DOHH2 (cell line): ENCODE measurements at regions not wholly inside any gene's neighbourhood (a gene's known extent, or its start where the extent isn't known, plus 50 kb on each side); places are given as distances from the start of the nearest gene placed in this dataset.

Experiments used
- H3F3A ChIP-seq: fragments of 200-600 bp; sonication (generic), shearing (Covaris generic); 2 replicates; pipeline ENCODE4 v1.6.0; 2016; ENCODE audit warnings: antibody characterized with exemption, mild to moderate bottlenecking; ENCODE audit not compliant: control insufficient read depth, insufficient read depth
- H3K27ac ChIP-seq: fragments of 200-600 bp; sonication (generic); 2 replicates; pipeline ENCODE4 v1.5.1; 2014; ENCODE audit warnings: low read depth, mild to moderate bottlenecking, low read length, moderate library complexity
- H3K27me3 ChIP-seq: fragments of 200-600 bp; sonication (generic); 2 replicates; pipeline ENCODE4 v1.6.1; 2014; ENCODE audit warnings: mild to moderate bottlenecking, low read length, mixed read lengths; ENCODE audit not compliant: control insufficient read depth
- H3K36me3 ChIP-seq: fragments of 200-600 bp; sonication (generic); 2 replicates; pipeline ENCODE4 v1.6.1; 2014; ENCODE audit warnings: mild to moderate bottlenecking, low read length, moderate library complexity, mixed read lengths; ENCODE audit not compliant: control insufficient read depth
- H3K4me1 ChIP-seq: fragments of 200-600 bp; sonication (generic); 2 replicates; pipeline ENCODE4 v1.6.1; 2014; ENCODE audit warnings: mild to moderate bottlenecking, low read length, mixed read lengths; ENCODE audit not compliant: control insufficient read depth
- H3K4me2 ChIP-seq: fragments of 200-600 bp; sonication (generic); 2 replicates; pipeline ENCODE4 v1.6.0; 2014; ENCODE audit warnings: mild to moderate bottlenecking, low read length, moderate library complexity
- H3K4me3 ChIP-seq: fragments of 200-600 bp; sonication (generic); 2 replicates; pipeline ENCODE4 v1.5.1; 2014; ENCODE audit warnings: mild to moderate bottlenecking, low read length, mixed read lengths
- H3K79me2 ChIP-seq: fragments of 200-600 bp; sonication (generic); 2 replicates; pipeline ENCODE4 v1.6.1; 2014; ENCODE audit warnings: mild to moderate bottlenecking, low read length, mixed read lengths; ENCODE audit not compliant: control insufficient read depth
- H3K9me2 ChIP-seq: fragments of 200-600 bp; sonication (generic); replicated peaks from 2 replicates; pipeline ENCODE4 v1.6.1; 2014; ENCODE audit warnings: mild to moderate bottlenecking, low read length, mixed read lengths; ENCODE audit not compliant: control insufficient read depth
- H3K9me3 ChIP-seq: fragments of 200-600 bp; sonication (generic); 2 replicates; pipeline ENCODE4 v1.6.1; 2014; ENCODE audit warnings: antibody characterized with exemption, low read length, mixed read lengths; ENCODE audit not compliant: control insufficient read depth, insufficient read depth
- H4K20me1 ChIP-seq: fragments of 200-600 bp; sonication (generic); 2 replicates; pipeline ENCODE4 v1.6.0; 2014; ENCODE audit warnings: low read depth, mild to moderate bottlenecking, antibody characterized with exemption, low read length, moderate library complexity; ENCODE audit not compliant: control insufficient read depth, insufficient read depth
- EZH2phosphoT487 ChIP-seq: fragments of 200-600 bp; sonication (generic); IDR thresholded peaks from 2 replicates; pipeline ENCODE4 v1.6.1; 2017; ENCODE audit warnings: borderline replicate concordance, mild to moderate bottlenecking, antibody characterized with exemption, low read length, moderate library complexity, mixed read lengths
- TF ChIP-seq, protein P1 (sequence below): fragments of 200-600 bp; sonication (generic); IDR thresholded peaks from one replicate; pipeline ENCODE4 v1.5.1; 2014; ENCODE audit warnings: antibody characterized with exemption, mild to moderate bottlenecking, low read depth, low read length; ENCODE audit not compliant: poor library complexity, severe bottlenecking

DNA sequence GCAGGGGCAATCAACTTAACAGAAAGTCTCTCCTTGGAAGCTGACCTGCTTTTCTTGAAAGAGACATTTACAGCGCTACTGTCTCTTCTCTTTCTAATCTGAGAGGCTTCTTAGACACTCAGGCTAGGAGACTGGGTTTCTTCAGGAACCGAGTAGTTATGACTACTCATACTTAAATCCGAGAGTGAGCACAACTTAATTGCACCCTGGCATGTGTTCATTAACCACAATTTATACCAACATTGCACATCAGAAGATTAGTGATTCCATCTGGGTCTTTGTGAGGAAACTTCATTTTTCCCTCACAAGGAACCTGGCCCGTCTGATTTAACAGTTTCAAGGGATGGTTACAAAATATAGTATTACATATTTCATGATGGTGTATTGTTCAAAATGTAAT lies 176.9 kb downstream of the UBE2E3 start:
- TF ChIP-seq, protein P1, sequence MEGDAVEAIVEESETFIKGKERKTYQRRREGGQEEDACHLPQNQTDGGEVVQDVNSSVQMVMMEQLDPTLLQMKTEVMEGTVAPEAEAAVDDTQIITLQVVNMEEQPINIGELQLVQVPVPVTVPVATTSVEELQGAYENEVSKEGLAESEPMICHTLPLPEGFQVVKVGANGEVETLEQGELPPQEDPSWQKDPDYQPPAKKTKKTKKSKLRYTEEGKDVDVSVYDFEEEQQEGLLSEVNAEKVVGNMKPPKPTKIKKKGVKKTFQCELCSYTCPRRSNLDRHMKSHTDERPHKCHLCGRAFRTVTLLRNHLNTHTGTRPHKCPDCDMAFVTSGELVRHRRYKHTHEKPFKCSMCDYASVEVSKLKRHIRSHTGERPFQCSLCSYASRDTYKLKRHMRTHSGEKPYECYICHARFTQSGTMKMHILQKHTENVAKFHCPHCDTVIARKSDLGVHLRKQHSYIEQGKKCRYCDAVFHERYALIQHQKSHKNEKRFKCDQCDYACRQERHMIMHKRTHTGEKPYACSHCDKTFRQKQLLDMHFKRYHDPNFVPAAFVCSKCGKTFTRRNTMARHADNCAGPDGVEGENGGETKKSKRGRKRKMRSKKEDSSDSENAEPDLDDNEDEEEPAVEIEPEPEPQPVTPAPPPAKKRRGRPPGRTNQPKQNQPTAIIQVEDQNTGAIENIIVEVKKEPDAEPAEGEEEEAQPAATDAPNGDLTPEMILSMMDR, result no peak
- TF ChIP-seq EZH2phosphoT487, result no peak
- Histone ChIP-seq H3K9me2 (no peaks in the 10 kb centered on the region), H4K20me1 (no peaks in the 10 kb centered on the region), H3K4me1 (no peaks in the 10 kb centered on the region), H3K27ac (no peak overlapping the region), H3K9me3 (peaks cover 4% of the 10 kb centered on the region; the same call in 1 of the 2 replicates), H3F3A (no peaks in the 10 kb centered on the region), H3K4me3 (no peak overlapping the region), H3K36me3 (no peaks in the 10 kb centered on the region), H3K27me3 (no peaks in the 10 kb centered on the region), H3K79me2 (no peaks in the 10 kb centered on the region), H3K4me2 (no peak overlapping the region)

DNA sequence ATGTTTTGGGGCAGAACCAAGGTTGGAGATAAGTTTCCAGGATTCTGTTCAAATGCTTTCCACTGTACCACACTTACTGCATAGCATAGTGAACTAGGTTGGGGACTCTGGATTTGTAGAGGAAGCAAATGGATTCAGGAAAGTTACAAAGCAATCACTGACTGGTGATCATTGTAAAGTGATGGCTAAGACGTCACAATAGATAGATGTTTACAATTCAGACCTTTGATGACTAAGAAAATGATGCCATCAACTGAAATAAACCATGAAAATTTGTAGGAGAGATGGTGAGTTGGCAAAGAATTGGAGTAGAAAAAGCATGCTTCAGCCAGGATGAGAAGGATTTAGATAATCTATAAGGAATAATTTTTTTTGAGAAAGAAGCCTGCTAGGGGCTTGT lies 178.0 kb downstream of the UBE2E3 start:
- Histone ChIP-seq H3K27me3 (no peaks in the 10 kb centered on the region), H3K9me2 (no peaks in the 10 kb centered on the region), H4K20me1 (no peaks in the 10 kb centered on the region), H3K27ac (no peak overlapping the region), H3K9me3 (peaks cover 4% of the 10 kb centered on the region; the same call in 1 of the 2 replicates), H3K36me3 (no peaks in the 10 kb centered on the region), H3F3A (no peaks in the 10 kb centered on the region), H3K4me1 (no peaks in the 10 kb centered on the region), H3K4me3 (no peak overlapping the region), H3K4me2 (no peak overlapping the region), H3K79me2 (no peaks in the 10 kb centered on the region)
- TF ChIP-seq, protein P1, result no peak
- no peak for TF ChIP-seq EZH2phosphoT487

DNA sequence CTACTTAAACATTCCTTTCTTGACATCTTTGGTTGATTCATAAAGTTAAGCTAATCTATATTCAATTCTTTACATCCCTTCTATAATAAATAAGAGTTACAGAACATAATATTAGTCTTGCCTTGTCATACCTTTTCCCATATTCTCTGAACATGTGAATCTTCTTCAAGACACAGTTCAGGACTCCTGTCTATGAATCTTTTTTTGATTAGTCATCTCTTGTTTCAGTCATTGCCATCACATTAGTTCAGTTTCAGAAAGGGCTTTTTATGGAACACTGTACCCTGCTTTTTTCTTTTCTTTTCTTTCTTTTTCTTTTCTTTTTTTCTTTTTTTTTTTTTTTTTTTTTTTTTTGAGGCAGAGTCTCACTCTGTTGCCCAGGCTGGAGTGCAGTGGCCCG lies 181.2 kb downstream of the UBE2E3 start:
- Histone ChIP-seq H3K27ac (no peak overlapping the region), H3K9me2 (no peaks in the 10 kb centered on the region), H3F3A (no peaks in the 10 kb centered on the region), H3K4me1 (peaks cover 11% of the 10 kb centered on the region), H3K79me2 (no peaks in the 10 kb centered on the region), H3K4me2 (no peak overlapping the region), H3K27me3 (no peaks in the 10 kb centered on the region), H4K20me1 (no peaks in the 10 kb centered on the region), H3K36me3 (no peaks in the 10 kb centered on the region), H3K4me3 (no peak overlapping the region), H3K9me3 (0 out of 2 replicates have a peak, but pooled peaks cover under 1% of the 10 kb centered on the region)
- TF ChIP-seq, protein P1, result no peak
- TF ChIP-seq EZH2phosphoT487, result no peak

- Histone ChIP-seq H3K4me3 (no peak overlapping the region), H3K4me2 (no peak overlapping the region), H3K9me2 (no peaks in the 10 kb centered on the region), H3K79me2 (no peaks in the 10 kb centered on the region), H4K20me1 (no peaks in the 10 kb centered on the region), H3K27ac (no peak overlapping the region), H3F3A (no peaks in the 10 kb centered on the region), H3K4me1 (peaks cover 11% of the 10 kb centered on the region), H3K36me3 (no peaks in the 10 kb centered on the region), H3K9me3 (0 out of 2 replicates have a peak, but pooled peaks cover 5% of the 10 kb centered on the region), H3K27me3 (no peaks in the 10 kb centered on the region)
- TF ChIP-seq, protein P1, result no peak
- no peak for TF ChIP-seq EZH2phosphoT487
Observed at GRCh38 chr2:181163139-181163538, 182.7 kb downstream of the UBE2E3 start.
